NCI-H2227 (cell line): ENCODE measurements at regions not wholly inside any gene's neighbourhood (a gene's known extent, or its start where the extent isn't known, plus 50 kb on each side); places are given as distances from the start of the nearest gene placed in this dataset.

Source experiments
- DNase-seq: peaks from one replicate; lab custom pipeline; 2025; ENCODE audit not compliant: unreplicated experiment; lab: John Stamatoyannopoulos, UW

- DNase-seq = peak; percentile 3
These were observed 526.9 kb downstream of the SLC4A3 start for GRCh38 chr2:220154304-220154703.

- no peak for DNase-seq
These were observed 529.9 kb downstream of the SLC4A3 start for GRCh38 chr2:220157312-220157711.

DNA sequence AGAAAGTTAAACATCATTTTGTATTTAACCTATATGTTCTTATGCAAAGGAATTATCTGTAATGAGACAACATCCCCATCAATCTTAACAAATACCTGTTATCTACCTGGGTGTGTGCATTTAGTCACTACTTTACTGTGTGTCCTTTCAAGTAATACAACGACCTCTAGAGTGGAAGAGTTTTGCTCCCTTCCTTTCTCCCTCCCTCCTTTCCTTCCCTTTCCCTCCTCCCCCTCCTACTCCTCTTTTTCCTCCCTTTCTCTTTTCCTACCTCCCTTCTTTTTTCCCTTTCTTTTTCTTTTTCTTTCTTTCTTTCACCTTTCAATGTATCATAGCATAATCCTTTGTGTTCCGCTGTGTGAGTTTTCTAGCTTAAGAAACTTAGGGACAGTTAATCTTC is 532.3 kb downstream of the SLC4A3 start:
- no peak for DNase-seq

- DNase-seq = no peak
These were observed 534.9 kb downstream of the SLC4A3 start for GRCh38 chr2:220162320-220162719.

DNA sequence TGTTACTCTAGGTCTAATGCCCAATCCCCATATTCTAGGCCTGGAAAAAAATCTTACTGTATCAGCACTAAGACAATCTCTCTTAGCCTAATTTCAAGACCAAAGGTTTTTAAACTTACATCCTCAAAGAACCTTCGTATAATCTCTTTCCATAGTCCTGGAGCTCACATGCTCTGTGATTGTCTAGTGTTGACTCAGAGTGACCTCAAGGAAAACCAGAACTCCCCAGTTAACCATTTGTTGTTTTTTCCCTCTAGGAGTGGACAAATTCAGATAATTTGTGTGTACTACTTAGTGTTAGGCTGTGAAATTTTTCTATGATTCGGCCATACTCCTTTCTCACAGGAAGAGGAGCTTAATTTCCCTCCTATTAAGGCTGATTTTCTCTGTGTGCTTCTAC is 536.1 kb downstream of the SLC4A3 start:
- DNase-seq = no peak

GRCh38 chr2:220165401-220165800 is 538.0 kb downstream of the SLC4A3 start:
- DNase-seq = no peak

GRCh38 chr2:220166616-220167015 is 539.2 kb downstream of the SLC4A3 start:
- no peak for DNase-seq

GRCh38 chr2:220167956-220168355 is 540.5 kb downstream of the SLC4A3 start:
- DNase-seq = no peak

GRCh38 chr2:220168891-220169546 is 541.6 kb downstream of the SLC4A3 start:
- DNase-seq = no peak

DNA sequence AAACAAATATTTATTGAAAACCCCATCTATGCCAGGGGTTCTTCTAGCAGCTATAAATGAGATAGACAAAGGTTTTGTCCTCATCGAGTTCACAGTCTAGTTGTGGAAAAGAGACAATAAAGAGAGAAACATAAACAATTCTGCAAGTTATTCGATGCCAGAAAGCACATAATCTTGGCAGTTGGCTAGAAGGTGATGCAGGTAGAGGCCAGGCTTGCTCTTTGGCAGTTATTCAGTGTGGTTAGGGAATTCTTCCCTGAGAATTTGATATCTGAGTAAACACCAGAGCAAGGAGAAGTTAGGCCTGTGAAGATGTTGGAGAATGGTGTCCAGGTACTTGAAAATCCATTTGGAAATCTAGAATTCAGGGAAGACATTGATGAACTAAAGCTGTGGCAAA is 547.4 kb downstream of the SLC4A3 start:
- DNase-seq = no peak

DNA sequence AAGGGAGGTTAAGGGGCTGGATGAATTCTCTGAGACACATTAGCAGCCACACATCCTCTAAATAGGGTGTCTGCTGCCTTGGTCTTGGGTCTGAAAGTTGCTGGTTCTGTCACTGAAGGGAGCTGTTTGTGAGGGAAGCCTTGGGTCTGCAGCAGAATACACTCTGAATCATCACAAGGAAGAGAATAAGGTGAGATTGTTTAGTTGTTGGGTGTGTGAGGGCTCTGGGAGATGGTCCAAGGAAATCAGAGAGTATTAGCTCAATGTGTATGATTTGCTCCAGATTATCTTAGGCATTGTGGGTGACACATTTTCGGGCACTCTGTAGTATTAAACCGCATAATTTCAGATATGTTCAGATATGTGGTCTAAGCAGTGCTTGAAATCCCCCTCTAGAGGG is 548.5 kb downstream of the SLC4A3 start:
- DNase-seq = no peak

DNA sequence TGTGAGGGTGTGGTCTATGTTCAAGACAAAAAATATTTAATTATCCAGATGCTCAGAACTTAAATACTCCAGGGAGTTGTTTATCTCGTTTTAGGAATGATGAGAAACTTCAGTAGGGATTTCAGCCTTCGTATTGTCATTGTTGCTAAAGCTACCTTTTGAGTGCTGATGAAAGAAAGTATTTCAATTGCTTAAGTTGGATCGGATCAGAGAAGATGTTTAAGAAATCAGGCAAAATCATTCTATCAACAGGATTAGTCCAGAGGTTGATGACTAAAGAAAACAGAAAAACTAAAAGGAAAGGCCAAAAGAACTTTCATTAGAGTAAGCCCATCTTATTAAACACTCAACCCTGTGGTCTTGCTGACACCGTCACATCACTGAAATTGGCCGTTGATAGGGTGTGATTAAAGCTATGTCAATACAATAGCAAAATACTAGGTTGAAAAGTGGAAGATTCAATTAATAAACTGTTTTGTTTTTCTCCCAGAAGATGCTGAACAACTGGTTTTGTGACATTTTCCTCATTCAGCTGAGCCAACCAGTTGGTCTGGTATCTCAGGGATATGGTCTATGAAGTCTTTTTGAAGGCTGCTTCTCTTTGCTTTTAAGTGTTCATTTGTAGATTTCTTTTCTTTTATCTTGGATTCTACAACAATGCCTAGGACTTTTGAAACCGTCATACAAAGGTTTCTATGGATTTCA is 551.7 kb downstream of the SLC4A3 start:
- DNase-seq = no peak

- no peak for DNase-seq
These were observed 553.7 kb downstream of the SLC4A3 start for GRCh38 chr2:220181165-220181564.

DNA sequence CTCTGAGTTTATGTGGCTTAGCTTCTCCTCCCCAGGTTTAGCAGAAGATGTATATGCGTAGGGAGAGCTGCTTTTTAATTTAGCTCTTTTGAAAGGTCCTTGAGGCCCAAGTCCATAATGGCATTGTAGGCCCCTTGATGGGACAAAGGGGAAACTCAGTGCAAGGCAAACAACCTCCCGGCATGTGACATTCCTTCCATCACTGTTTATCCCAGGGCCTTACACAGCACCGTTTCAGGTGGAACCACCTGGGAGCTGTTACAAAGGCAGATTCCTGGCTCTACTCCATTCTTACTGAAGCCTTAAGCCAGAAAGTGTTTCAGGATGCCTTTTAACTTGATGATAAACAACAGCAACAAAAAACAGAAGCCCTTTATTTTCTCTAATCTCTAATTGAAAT is 555.4 kb downstream of the SLC4A3 start:
- no peak for DNase-seq

DNA sequence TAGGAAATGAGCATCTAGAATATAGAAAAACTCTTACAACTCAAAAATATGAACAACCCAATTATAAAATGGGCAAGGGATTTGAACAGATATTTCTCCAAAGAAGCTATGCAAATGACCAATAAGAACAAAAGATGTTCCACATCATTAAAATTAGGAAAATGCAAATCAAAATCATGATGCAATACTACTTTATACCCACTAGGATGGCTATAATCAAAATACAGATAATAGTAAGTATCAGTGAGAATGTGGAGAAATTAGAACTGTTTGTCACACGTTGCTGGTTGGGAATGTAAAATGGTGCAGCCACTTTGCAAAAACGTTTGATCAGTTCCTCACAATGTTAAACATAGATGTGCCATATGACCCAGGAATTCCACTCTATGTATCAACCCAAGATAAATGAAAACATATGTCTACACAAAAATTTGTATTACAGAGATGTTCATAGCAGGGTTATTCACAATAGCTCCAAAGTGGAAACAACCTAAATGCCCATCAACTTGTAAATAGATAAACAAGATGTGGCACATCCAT is 558.4 kb downstream of the SLC4A3 start:
- no peak for DNase-seq

DNA sequence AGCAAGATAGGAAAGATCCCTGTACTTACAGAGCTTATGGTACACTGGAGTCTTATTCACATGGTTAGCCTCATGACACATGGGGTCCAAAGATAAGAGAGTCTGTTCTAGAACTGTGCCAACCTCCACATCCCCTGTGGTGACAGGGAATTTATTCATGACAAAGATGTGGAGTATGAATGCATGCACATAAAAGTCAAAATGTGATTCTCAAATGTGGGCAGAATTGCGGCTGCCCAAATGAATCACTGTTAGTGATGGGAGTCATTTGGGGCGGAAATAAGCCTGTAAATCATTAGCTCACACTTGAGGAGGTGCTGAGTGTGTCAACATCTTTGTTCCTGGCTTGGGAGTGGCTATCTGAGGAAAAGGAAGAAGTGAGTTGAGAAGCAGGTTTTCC is 560.6 kb downstream of the SLC4A3 start:
- DNase-seq = no peak

GRCh38 chr2:220191031-220191430 is 563.6 kb downstream of the SLC4A3 start:
- no peak for DNase-seq

GRCh38 chr2:220191737-220192136 is 564.3 kb downstream of the SLC4A3 start:
- no peak for DNase-seq

DNA sequence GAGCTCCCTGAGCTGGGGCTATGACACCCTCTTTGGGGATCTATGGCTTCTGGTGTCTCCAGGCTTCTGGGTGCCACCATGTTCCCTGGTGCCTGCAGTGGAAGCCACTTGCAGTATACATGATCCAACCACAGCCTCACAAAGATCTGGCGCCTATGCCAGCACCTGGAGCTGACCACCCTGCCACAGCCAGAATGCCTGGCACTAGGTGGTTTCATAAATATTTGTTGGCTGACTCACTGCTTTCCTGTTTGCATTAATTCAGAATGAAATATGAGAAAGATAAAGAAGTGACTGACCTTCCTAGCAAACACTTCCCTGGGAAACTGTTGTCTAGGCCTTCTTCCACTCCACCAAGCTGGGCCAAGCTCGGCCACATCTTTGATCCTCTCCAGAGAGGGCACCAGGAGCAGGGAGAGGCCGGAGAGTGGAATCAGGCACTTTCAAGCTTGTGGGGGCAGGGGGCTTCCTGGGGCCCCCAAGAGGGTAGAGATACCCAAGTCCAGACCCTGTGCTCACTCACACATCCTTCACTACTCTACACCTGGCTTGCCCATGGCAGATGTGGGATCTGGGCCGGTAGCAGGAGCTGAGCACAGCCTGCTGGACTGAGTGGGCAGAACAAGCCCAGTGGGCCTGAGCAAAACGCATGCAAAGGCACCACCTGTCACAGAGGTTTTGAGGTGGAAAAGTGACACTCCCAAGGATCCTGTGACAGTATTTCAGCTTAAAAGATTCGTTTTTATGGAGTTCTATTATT is 565.7 kb downstream of the SLC4A3 start:
- DNase-seq = no peak

- DNase-seq = no peak
These were observed 567.5 kb downstream of the SLC4A3 start for GRCh38 chr2:220194630-220195584.

DNA sequence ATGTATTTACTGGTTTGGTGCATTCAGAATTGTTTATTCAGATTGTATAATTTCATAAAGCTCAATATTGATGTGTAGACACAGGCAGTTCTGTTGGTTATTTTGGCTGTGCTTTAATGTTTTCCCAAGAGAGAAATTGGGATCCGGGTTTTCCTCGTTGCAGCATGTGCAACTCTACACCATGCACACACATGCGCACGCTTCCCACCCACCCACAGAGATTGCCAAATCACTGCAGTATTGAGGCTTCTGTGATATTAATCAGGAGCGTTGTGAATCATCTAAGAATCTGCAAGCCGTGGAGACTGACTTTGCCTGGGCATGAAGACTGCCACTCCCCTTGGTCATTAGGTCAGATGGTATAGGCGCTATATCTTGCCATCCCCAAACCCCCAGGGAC is 571.5 kb downstream of the SLC4A3 start:
- DNase-seq = no peak
